Mesenchymal stem cell (in vitro differentiated cells and primary cell): ENCODE measurements at regions not wholly inside any gene's neighbourhood (a gene's known extent, or its start where the extent isn't known, plus 50 kb on each side); places are given as distances from the start of the nearest gene placed in this dataset.

ENCODE experiments used
- DNase-seq: peaks from one replicate; pipeline ENCODE4 v3.0.0-alpha.2; 2013
- H2AFZ ChIP-seq: one replicate; pipeline ENCODE4 v1.6.1; 2013; ENCODE audit warnings: low read depth, mild to moderate bottlenecking, control low read depth, inconsistent platforms, low read length, moderate library complexity
- H2AK5ac ChIP-seq: 2 replicates; pipeline ENCODE4 v1.6.1; 2013; ENCODE audit warnings: low read length, moderate library complexity, mild to moderate bottlenecking, inconsistent platforms; ENCODE audit not compliant: severe bottlenecking
- H2BK120ac ChIP-seq: one replicate; pipeline ENCODE4 v1.6.1; 2013; ENCODE audit warnings: low read depth, mild to moderate bottlenecking, inconsistent platforms, low read length, moderate library complexity
- H2BK12ac ChIP-seq, 2 experiments: one replicate each; pipeline ENCODE4 v1.6.1; 2013; ENCODE audit warnings: inconsistent platforms in 2 of 2, low read length in 2 of 2, mild to moderate bottlenecking in 2 of 2, moderate library complexity in 2 of 2, control low read depth in 1 of 2
- H2BK15ac ChIP-seq: one replicate; pipeline ENCODE4 v1.6.1; 2013; ENCODE audit warnings: mild to moderate bottlenecking, low read depth, inconsistent platforms; ENCODE audit not compliant: poor library complexity, severe bottlenecking
- H2BK5ac ChIP-seq: 2 replicates; pipeline ENCODE4 v1.6.1; 2013; ENCODE audit warnings: low read depth, mild to moderate bottlenecking, low read length, control low read depth, inconsistent platforms; ENCODE audit not compliant: poor library complexity, severe bottlenecking
- H3K14ac ChIP-seq, 2 experiments: one replicate each; pipeline ENCODE4 v1.6.1; 2013; ENCODE audit warnings: inconsistent platforms in 2 of 2, low read length in 2 of 2, control low read depth in 1 of 2, mild to moderate bottlenecking in 1 of 2, moderate library complexity in 1 of 2
- H3K18ac ChIP-seq, 2 experiments: one replicate each; pipeline ENCODE4 v1.6.1; 2013; ENCODE audit warnings: inconsistent platforms in 2 of 2, low read length in 2 of 2, control low read depth in 1 of 2, low read depth in 1 of 2, mild to moderate bottlenecking in 1 of 2
- H3K23ac ChIP-seq, 2 experiments: one replicate each; pipeline ENCODE4 v1.6.1; 2013; ENCODE audit warnings: inconsistent platforms in 2 of 2, low read length in 2 of 2, mild to moderate bottlenecking in 2 of 2, moderate library complexity in 2 of 2, control low read depth in 1 of 2
- H3K27ac ChIP-seq: 2 replicates; pipeline ENCODE4 v1.5.1; 2013; ENCODE audit warnings: mild to moderate bottlenecking, moderate library complexity, low read length, control low read depth, inconsistent platforms; ENCODE audit not compliant: poor library complexity, severe bottlenecking
- H3K27me3 ChIP-seq, 2 experiments: 2 replicates each; pipeline versions ENCODE4 v1.6.1 to v1.7.0; 2013; ENCODE audit warnings: low read length in 2 of 2, mild to moderate bottlenecking in 2 of 2, moderate library complexity in 2 of 2, control low read depth in 1 of 2, inconsistent platforms in 1 of 2; ENCODE audit not compliant: control insufficient read depth in 1 of 2, insufficient read depth in 1 of 2
- H3K36me3 ChIP-seq, 2 experiments: 2 replicates each; pipeline versions ENCODE4 v1.6.1 to v1.7.0; 2013; ENCODE audit warnings: low read length in 2 of 2, control low read depth in 1 of 2, inconsistent platforms in 1 of 2, low read depth in 1 of 2, mild to moderate bottlenecking in 1 of 2; ENCODE audit not compliant: insufficient read depth in 2 of 2, control insufficient read depth in 1 of 2
- H3K4ac ChIP-seq, 2 experiments: one replicate each; pipeline ENCODE4 v1.6.1; 2013; ENCODE audit warnings: inconsistent platforms in 2 of 2, low read length in 2 of 2, mild to moderate bottlenecking in 2 of 2, moderate library complexity in 2 of 2, control low read depth in 1 of 2, low read depth in 1 of 2
- H3K4me1 ChIP-seq: 2 replicates; pipeline ENCODE4 v1.6.1; 2013; ENCODE audit warnings: low read depth, low read length, control low read depth; ENCODE audit not compliant: control insufficient read depth, insufficient read depth
- H3K4me2 ChIP-seq: 2 replicates; pipeline ENCODE4 v1.6.1; 2013; ENCODE audit warnings: low read length, mild to moderate bottlenecking, inconsistent platforms; ENCODE audit not compliant: poor library complexity, severe bottlenecking
- H3K4me3 ChIP-seq, 2 experiments: 2 replicates each; pipeline versions ENCODE4 v1.5.1 to v1.7.0; 2013; ENCODE audit warnings: low read length in 2 of 2, mild to moderate bottlenecking in 2 of 2, control low read depth in 1 of 2, low read depth in 1 of 2; ENCODE audit not compliant: insufficient read depth in 1 of 2
- H3K79me1 ChIP-seq: replicated peaks from 2 replicates; pipeline ENCODE4 v1.6.1; 2013; ENCODE audit warnings: mild to moderate bottlenecking, control low read depth, low read length, inconsistent platforms; ENCODE audit not compliant: poor library complexity, severe bottlenecking
- H3K9ac ChIP-seq: 2 replicates; pipeline ENCODE4 v1.7.0; 2013; ENCODE audit warnings: mild to moderate bottlenecking, low read length, moderate library complexity
- H3K9me3 ChIP-seq: 2 replicates; pipeline ENCODE4 v1.7.0; 2013; ENCODE audit warnings: mild to moderate bottlenecking, low read length; ENCODE audit not compliant: control insufficient read depth
- H4K8ac ChIP-seq: one replicate; pipeline ENCODE4 v1.6.1; 2013; ENCODE audit warnings: inconsistent platforms, mild to moderate bottlenecking, low read length, moderate library complexity
- H4K91ac ChIP-seq: one replicate; pipeline ENCODE4 v1.6.1; 2013; ENCODE audit warnings: mild to moderate bottlenecking, low read length, inconsistent platforms
- WGBS: methylation state at CpG from one replicate; pipeline ENCODE4 v1.1.7; 2013; ENCODE audit warnings: mixed read lengths; 5-methylcytosine and 5-hydroxymethylcytosine counted together

GRCh38 chr6:87791029-87791428 lies 89.0 kb upstream of the AKIRIN2 start:
- peak; percentile 18 for DNase-seq

DNA sequence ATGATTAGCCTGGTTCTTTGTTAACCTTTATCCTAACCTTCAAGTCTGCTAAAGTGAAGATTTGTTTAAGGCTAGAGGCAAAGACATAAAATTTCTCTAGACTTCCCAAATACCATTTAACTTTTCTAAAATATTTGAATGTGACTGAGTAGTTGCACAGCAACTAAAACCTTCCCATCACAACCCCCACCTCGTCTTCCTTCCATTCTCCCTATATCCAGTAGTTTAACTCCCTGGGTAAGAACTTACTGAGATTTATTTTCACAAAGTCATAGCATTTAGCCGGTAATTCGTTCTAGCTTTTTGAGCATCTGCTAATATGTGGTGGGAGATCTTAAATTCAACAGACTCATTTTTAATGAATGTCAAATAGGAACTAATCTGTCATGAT lies 87.9 kb upstream of the AKIRIN2 start:
- Histone ChIP-seq H3K9me3 (no peaks in the 10 kb centered on the region), H4K8ac (no peak overlapping the region), H3K36me3 (no peaks in the 10 kb centered on the region), H2BK5ac (no peak overlapping the region), H2BK15ac (no peak overlapping the region), H3K9ac (peak overlapping the region; percentile 77), H3K14ac (no peak overlapping the region), H2BK12ac (no peak overlapping the region), H3K4ac (no peak overlapping the region), H2BK120ac (no peak overlapping the region), H3K18ac (no peak overlapping the region), H2AFZ (no peak overlapping the region), H3K23ac (no peak overlapping the region), H3K27me3 (no peaks in the 10 kb centered on the region), H3K4me3 (peak overlapping the region in 1 of 2 experiments; percentile 50), H3K27ac (peak overlapping the region; percentile 19), H3K4me2 (no peak overlapping the region), H2AK5ac (no peak overlapping the region), H4K91ac (no peak overlapping the region), H3K4me1 (peaks cover 2% of the 10 kb centered on the region), H3K79me1 (no peaks in the 10 kb centered on the region)
- DNase-seq: no peak
- 73% methylated on average over 1 of the region's 3 CpGs for WGBS

More at GRCh38 chr6:87791029-87791428, 89.0 kb upstream of the AKIRIN2 start:
- Histone ChIP-seq H3K79me1 (no peaks in the 10 kb centered on the region), H3K18ac (no peak overlapping the region), H2BK12ac (no peak overlapping the region), H2AK5ac (no peak overlapping the region), H3K9me3 (no peaks in the 10 kb centered on the region), H4K91ac (no peak overlapping the region), H3K9ac (no peak overlapping the region), H2BK5ac (no peak overlapping the region), H2AFZ (no peak overlapping the region), H3K23ac (no peak overlapping the region), H3K27ac (no peak overlapping the region), H3K36me3 (no peaks in the 10 kb centered on the region), H3K4me2 (no peak overlapping the region), H3K4me1 (peaks cover 2% of the 10 kb centered on the region), H3K4ac (peak overlapping the region in 1 of 2 experiments; percentile 14), H3K27me3 (no peaks in the 10 kb centered on the region), H3K14ac (no peak overlapping the region), H3K4me3 (no peak overlapping the region), H2BK120ac (no peak overlapping the region), H4K8ac (no peak overlapping the region), H2BK15ac (no peak overlapping the region)

DNA sequence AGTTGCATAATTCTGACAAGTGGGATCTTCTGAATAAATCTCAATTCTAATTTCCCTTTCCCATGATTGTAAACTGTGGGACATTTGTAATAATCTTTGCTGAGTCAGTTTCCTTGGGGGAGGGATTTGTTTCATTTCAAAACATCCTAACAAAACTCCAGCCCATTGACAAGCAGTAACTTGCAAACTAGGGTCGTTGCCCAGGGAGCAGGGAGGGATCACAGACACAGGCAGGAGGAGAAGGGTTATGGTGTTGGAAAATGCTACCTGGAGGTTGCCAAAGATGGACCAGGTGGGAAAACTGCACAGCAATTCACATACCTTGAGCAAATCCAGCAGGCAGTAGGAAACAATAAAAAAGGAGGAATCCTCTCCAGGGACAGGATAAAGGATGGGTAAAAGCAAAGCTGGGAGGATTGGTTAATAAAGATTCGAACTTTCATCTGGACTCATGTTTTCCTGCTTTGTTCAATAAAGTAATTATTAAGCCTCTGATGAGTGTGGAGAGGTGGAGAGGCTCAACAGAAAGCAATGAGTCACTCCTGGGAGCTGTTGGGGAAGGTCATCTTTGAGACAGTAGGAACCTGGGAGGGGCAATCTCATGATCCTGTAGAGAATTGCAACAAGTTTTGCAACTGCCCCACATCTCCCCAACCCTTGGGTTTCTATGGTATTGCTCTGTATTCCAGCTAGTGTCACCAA lies 87.3 kb upstream of the AKIRIN2 start:
- 55% methylated on average over 2 of the region's 2 CpGs for WGBS
- no peak overlapping the region for H2AFZ ChIP-seq
- no peaks in the 10 kb centered on the region for H3K79me1 ChIP-seq
- H3K4me2 ChIP-seq: peak overlapping the region; percentile 1
- H4K8ac ChIP-seq: peak overlapping the region; percentile 2
- H3K27me3 ChIP-seq: no peaks in the 10 kb centered on the region
- no peak overlapping the region for H3K14ac ChIP-seq
- H2BK5ac ChIP-seq: no peak overlapping the region
- H4K91ac ChIP-seq: no peak overlapping the region
- peak overlapping the region in 1 of 2 experiments; percentile 59 for H2BK12ac ChIP-seq
- H3K4ac ChIP-seq: no peak overlapping the region
- peaks cover 2% of the 10 kb centered on the region for H3K4me1 ChIP-seq
- H3K18ac ChIP-seq: peak overlapping the region; percentile 61 to 82
- H3K23ac ChIP-seq: no peak overlapping the region
- H3K9ac ChIP-seq: peak overlapping the region; percentile 77
- H2AK5ac ChIP-seq: no peak overlapping the region
- DNase-seq: peak; percentile 82
- H2BK120ac ChIP-seq: no peak overlapping the region
- H3K9me3 ChIP-seq: no peaks in the 10 kb centered on the region
- no peak overlapping the region for H2BK15ac ChIP-seq
- H3K27ac ChIP-seq: peak overlapping the region; percentile 70
- peak overlapping the region in 1 of 2 experiments; percentile 50 for H3K4me3 ChIP-seq
- no peaks in the 10 kb centered on the region for H3K36me3 ChIP-seq

GRCh38 chr6:87788141-87788540 lies 86.1 kb upstream of the AKIRIN2 start:
- no peak overlapping the region for H3K27ac ChIP-seq
- H3K4me2 ChIP-seq: no peak overlapping the region
- H2BK120ac ChIP-seq: no peak overlapping the region
- no peaks in the 10 kb centered on the region for H3K36me3 ChIP-seq
- H3K23ac ChIP-seq: no peak overlapping the region
- H4K91ac ChIP-seq: no peak overlapping the region
- no peaks in the 10 kb centered on the region for H3K27me3 ChIP-seq
- H3K4ac ChIP-seq: no peak overlapping the region
- no peak overlapping the region for H3K4me3 ChIP-seq
- no peak overlapping the region for H2BK5ac ChIP-seq
- no peak overlapping the region for H3K18ac ChIP-seq
- H2BK15ac ChIP-seq: no peak overlapping the region
- H2AFZ ChIP-seq: no peak overlapping the region
- no peak overlapping the region for H3K14ac ChIP-seq
- H3K79me1 ChIP-seq: no peaks in the 10 kb centered on the region
- WGBS: 95% methylated on average over 2 of the region's 3 CpGs
- no peak overlapping the region for H2AK5ac ChIP-seq
- no peak overlapping the region for H2BK12ac ChIP-seq
- no peaks in the 10 kb centered on the region for H3K9me3 ChIP-seq
- no peak overlapping the region for H3K9ac ChIP-seq
- DNase-seq: no peak
- H3K4me1 ChIP-seq: peaks cover 2% of the 10 kb centered on the region
- no peak overlapping the region for H4K8ac ChIP-seq
